HCT116 (cell line): ENCODE measurements at regions not wholly inside any gene's neighbourhood (a gene's known extent, or its start where the extent isn't known, plus 50 kb on each side); places are given as distances from the start of the nearest gene placed in this dataset.
"Not testable (repeated sequence)": the region's sequence is repeated elsewhere in the genome, so short reads cannot be mapped to it uniquely, and the experiment has no call there.

Experiments used
- EZH2 ChIP-seq: fragments of 200-600 bp; sonication (generic); IDR thresholded peaks from 2 replicates; pipeline ENCODE4 v1.6.1; 2017; ENCODE audit warnings: antibody characterized with exemption, mixed run types
- EZH2phosphoT487 ChIP-seq: fragments of 200-600 bp; IDR thresholded peaks from 2 replicates; pipeline ENCODE4 v1.6.1; 2018; ENCODE audit warnings: antibody characterized with exemption, borderline replicate concordance
- SIN3A ChIP-seq: IDR thresholded peaks from 2 replicates; pipeline ENCODE4 v1.6.1; 2012; ENCODE audit warnings: low read depth
- TCF7L2 ChIP-seq: IDR thresholded peaks from 2 replicates; pipeline ENCODE4 v1.7.0; 2011; ENCODE audit warnings: borderline replicate concordance, inconsistent platforms; ENCODE audit not compliant: insufficient read depth, insufficient read length; ENCODE audit errors: extremely low read depth
- TF ChIP-seq, protein P1 (sequence below): IDR thresholded peaks from 2 replicates; pipeline ENCODE4 v1.6.1; 2012
- TF ChIP-seq, protein P2 (sequence below), 3 experiments: fragments of 200-600 bp in 1 of 3; sonication (generic) in 1 of 3; IDR thresholded peaks in 2 of 3; conservative IDR thresholded peaks in 1 of 3; 2 replicates each; pipeline ENCODE4 v1.5.1; 2012 to 2017; ENCODE audit warnings: low read depth in 2 of 3, low read length in 2 of 3, antibody characterized with exemption in 1 of 3, borderline replicate concordance in 1 of 3, control low read depth in 1 of 3, mild to moderate bottlenecking in 1 of 3, mixed read lengths in 1 of 3, mixed run types in 1 of 3, moderate library complexity in 1 of 3; ENCODE audit not compliant: insufficient read depth in 1 of 3

DNA sequence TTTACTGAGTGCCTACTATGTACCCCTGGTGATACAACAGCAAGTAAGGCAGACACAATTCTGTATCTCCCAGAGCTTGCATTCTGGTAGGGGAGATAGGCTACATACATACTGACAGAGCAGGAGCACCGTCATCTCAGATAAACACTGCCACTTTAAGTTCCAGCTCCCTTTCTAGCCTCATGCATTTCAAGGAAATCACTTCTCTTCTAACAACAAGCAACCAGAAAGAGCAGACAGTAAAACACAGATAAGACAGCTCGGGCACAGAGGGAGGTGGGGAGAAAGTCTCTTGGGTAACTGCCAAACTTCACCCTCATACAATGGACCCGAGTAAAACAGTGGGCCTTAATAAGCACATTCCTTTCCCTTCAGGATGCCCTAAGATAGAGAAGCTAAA is 169.6 kb downstream of the UTP18 start:
- TF ChIP-seq, protein P1, sequence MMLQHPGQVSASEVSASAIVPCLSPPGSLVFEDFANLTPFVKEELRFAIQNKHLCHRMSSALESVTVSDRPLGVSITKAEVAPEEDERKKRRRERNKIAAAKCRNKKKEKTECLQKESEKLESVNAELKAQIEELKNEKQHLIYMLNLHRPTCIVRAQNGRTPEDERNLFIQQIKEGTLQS, result not testable (repeated sequence)
- not testable (repeated sequence) for TF ChIP-seq EZH2, EZH2phosphoT487, SIN3A, TCF7L2
- TF ChIP-seq, protein P2, sequence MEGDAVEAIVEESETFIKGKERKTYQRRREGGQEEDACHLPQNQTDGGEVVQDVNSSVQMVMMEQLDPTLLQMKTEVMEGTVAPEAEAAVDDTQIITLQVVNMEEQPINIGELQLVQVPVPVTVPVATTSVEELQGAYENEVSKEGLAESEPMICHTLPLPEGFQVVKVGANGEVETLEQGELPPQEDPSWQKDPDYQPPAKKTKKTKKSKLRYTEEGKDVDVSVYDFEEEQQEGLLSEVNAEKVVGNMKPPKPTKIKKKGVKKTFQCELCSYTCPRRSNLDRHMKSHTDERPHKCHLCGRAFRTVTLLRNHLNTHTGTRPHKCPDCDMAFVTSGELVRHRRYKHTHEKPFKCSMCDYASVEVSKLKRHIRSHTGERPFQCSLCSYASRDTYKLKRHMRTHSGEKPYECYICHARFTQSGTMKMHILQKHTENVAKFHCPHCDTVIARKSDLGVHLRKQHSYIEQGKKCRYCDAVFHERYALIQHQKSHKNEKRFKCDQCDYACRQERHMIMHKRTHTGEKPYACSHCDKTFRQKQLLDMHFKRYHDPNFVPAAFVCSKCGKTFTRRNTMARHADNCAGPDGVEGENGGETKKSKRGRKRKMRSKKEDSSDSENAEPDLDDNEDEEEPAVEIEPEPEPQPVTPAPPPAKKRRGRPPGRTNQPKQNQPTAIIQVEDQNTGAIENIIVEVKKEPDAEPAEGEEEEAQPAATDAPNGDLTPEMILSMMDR (IDR thresholded peaks at IDR 0.05 in 2 of 3, conservative IDR thresholded peaks at IDR 0.05 in 1 of 3; ENCODE audit: borderline replicate concordance in 1 of 3, insufficient read depth in 1 of 3, low read depth in 2 of 3, low read length in 2 of 3), result not testable (repeated sequence)
